Spleen (tissue), 7 donors: ENCODE measurements at regions not wholly inside any gene's neighbourhood (a gene's known extent, or its start where the extent isn't known, plus 50 kb on each side); places are given as distances from the start of the nearest gene placed in this dataset.

Experiments
- POLR2A ChIP-seq, 3 donors: fragments of 450-650 bp; IDR thresholded peaks; one replicate each; pipeline ENCODE4 v1.5.1; 2017; ENCODE audit warnings: antibody characterized with exemption in 3 of 3, mild to moderate bottlenecking in 1 of 3
- POLR2AphosphoS5 ChIP-seq, 3 donors: sonication (generic); formaldehyde crosslinking; IDR thresholded peaks; one replicate each; pipeline ENCODE4 v1.5.1; 2017; ENCODE audit warnings: antibody characterized with exemption in 3 of 3
- TF ChIP-seq, protein P1 (sequence below), 11 experiments: fragments of 200-600 bp in 7 of 11; fragments of 450-650 bp in 4 of 11; sonication (generic) in 4 of 11; IDR thresholded peaks in 8 of 11; conservative IDR thresholded peaks in 3 of 11; 1 replicate in 7 of 11; 2 replicates in 4 of 11; pipeline versions ENCODE4 v1.4.0 to v1.8.0; 2016 to 2021; ENCODE audit warnings: antibody characterized with exemption in 11 of 11, inconsistent platforms in 4 of 11, mild to moderate bottlenecking in 1 of 11
- donor health status: DM: no; HTN: no; CAD: no; lungs with moderate emphysema.
- donor health status: DM: no; HTN: no; CAD: no.
- donor health status: DM: no; HTN: no; CAD: no.

DNA sequence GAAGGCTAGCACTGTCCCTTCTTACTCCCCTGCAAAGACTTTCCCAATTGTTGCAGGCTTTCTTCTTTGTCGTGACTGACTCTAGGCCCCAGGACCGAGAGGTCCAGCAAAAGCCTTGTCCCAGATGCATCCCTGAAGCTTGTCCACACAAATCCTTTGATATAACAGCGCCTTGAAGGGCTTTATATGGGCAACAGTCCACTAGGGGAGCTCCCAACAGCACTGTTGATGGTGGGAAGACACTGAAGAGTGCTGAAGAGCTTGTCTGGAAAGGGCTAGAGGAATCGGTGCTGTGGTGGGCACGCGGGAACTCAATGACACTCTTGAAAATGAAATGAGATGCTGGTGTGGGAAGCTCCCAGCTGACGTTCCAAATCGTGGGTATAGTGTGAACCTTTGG lies 316.1 kb upstream of the CDH4 start:
- TF ChIP-seq, protein P1, sequence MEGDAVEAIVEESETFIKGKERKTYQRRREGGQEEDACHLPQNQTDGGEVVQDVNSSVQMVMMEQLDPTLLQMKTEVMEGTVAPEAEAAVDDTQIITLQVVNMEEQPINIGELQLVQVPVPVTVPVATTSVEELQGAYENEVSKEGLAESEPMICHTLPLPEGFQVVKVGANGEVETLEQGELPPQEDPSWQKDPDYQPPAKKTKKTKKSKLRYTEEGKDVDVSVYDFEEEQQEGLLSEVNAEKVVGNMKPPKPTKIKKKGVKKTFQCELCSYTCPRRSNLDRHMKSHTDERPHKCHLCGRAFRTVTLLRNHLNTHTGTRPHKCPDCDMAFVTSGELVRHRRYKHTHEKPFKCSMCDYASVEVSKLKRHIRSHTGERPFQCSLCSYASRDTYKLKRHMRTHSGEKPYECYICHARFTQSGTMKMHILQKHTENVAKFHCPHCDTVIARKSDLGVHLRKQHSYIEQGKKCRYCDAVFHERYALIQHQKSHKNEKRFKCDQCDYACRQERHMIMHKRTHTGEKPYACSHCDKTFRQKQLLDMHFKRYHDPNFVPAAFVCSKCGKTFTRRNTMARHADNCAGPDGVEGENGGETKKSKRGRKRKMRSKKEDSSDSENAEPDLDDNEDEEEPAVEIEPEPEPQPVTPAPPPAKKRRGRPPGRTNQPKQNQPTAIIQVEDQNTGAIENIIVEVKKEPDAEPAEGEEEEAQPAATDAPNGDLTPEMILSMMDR (IDR thresholded peaks at IDR 0.05 in 8 of 11, conservative IDR thresholded peaks at IDR 0.05 in 3 of 11) = no peak
- TF ChIP-seq POLR2A (IDR thresholded peaks at IDR 0.05) (no peak), POLR2AphosphoS5 (IDR thresholded peaks at IDR 0.05) (no peak)
